Esophagus muscularis mucosa (tissue), 4 donors: ENCODE measurements at regions not wholly inside any gene's neighbourhood (a gene's known extent, or its start where the extent isn't known, plus 50 kb on each side); places are given as distances from the start of the nearest gene placed in this dataset.

Experiments used
- DNase-seq: peaks from one replicate; pipeline ENCODE4 v3.0.0-alpha.2; 2017; ENCODE audit errors: extremely low spot score
- H3K27ac ChIP-seq, 4 donors: fragments of 200-600 bp; sonication (generic); replicated peaks in 1 of 4; 1 replicate in 3 of 4; 2 replicates in 1 of 4; pipeline ENCODE4 v1.5.1; 2016 to 2019; ENCODE audit warnings: mild to moderate bottlenecking in 1 of 4
- H3K27me3 ChIP-seq, 4 donors: fragments of 200-600 bp; sonication (generic); one replicate each; pipeline versions ENCODE4 v1.5.1 to v1.6.0; 2016 to 2019
- H3K36me3 ChIP-seq, 4 donors: fragments of 200-600 bp; sonication (generic); one replicate each; pipeline ENCODE4 v1.5.1; 2016 to 2019
- H3K4me1 ChIP-seq, 4 donors: fragments of 200-600 bp; sonication (generic); one replicate each; pipeline ENCODE4 v1.5.1; 2016 to 2019
- H3K4me3 ChIP-seq, 4 donors: fragments of 200-600 bp; sonication (generic); 1 replicate in 2 of 4; 2 replicates in 2 of 4; pipeline ENCODE4 v1.5.1; 2016 to 2019; ENCODE audit warnings: mild to moderate bottlenecking in 4 of 4, moderate library complexity in 1 of 4
- H3K9me3 ChIP-seq, 4 donors: fragments of 200-600 bp; sonication (generic); 1 replicate in 3 of 4; 2 replicates in 1 of 4; pipeline ENCODE4 v1.5.1; 2016 to 2019
- CTCF ChIP-seq, 3 experiments: fragments of 200-600 bp in 2 of 3; fragments of 450-650 bp in 1 of 3; sonication (generic) in 2 of 3; IDR thresholded peaks; one replicate each; pipeline ENCODE4 v1.5.1; 2017 to 2019; ENCODE audit warnings: antibody characterized with exemption in 3 of 3, mild to moderate bottlenecking in 2 of 3, moderate library complexity in 1 of 3
- EP300 ChIP-seq: sonication (generic); formaldehyde crosslinking; IDR thresholded peaks from one replicate; pipeline ENCODE4 v1.6.1; 2017; ENCODE audit warnings: antibody characterized with exemption
- POLR2A ChIP-seq: fragments of 450-650 bp; IDR thresholded peaks from one replicate; pipeline ENCODE4 v1.6.1; 2017; ENCODE audit warnings: antibody characterized with exemption, moderate library complexity, mild to moderate bottlenecking, low read depth
- POLR2AphosphoS5 ChIP-seq, 2 donors: sonication (generic); formaldehyde crosslinking; IDR thresholded peaks; one replicate each; pipeline ENCODE4 v1.6.1; 2017; ENCODE audit warnings: antibody characterized with exemption in 2 of 2
- WGBS: methylation state at CpG from one replicate; pipeline ENCODE4 v1.1.5; 2018; 5-methylcytosine and 5-hydroxymethylcytosine counted together
- intact Hi-C: fragments of 100-400 bp; cut with DNase I; formaldehyde crosslinking; loops from one replicate; pipeline ENCODE4 v1.15.1; 2023

- TF ChIP-seq EP300 (no peak), CTCF (IDR thresholded peaks at IDR 0.05) (no peak), POLR2AphosphoS5 (IDR thresholded peaks at IDR 0.05) (no peak), POLR2A (no peak)
- Histone ChIP-seq H3K36me3 (no peaks in the 10 kb centered on the region), H3K4me3 (no peak overlapping the region), H3K9me3 (no peaks in the 10 kb centered on the region), H3K27ac (no peak overlapping the region), H3K4me1 (no peaks in the 10 kb centered on the region), H3K27me3 (no peaks in the 10 kb centered on the region)
- DNase-seq: no peak
- WGBS: 61% methylated on average over 1 of the region's 1 CpG
- intact Hi-C loops: no loop called here
Measured at GRCh38 chr4:162274354-162274753, 110.6 kb upstream of the FSTL5 start.

GRCh38 chr4:162272215-162272614 lies 108.4 kb upstream of the FSTL5 start:
- intact Hi-C loops: no loop called here

GRCh38 chr4:162268911-162269310 lies 105.1 kb upstream of the FSTL5 start:
- no peaks in the 10 kb centered on the region for H3K27me3 ChIP-seq
- no peak for DNase-seq
- no peak overlapping the region for H3K27ac ChIP-seq
- H3K36me3 ChIP-seq: no peaks in the 10 kb centered on the region
- peaks cover 0 to 21% (median 16%) of the 10 kb centered on the region in 4 donors for H3K9me3 ChIP-seq
- H3K4me1 ChIP-seq: no peaks in the 10 kb centered on the region
- TF ChIP-seq POLR2A (no peak), CTCF (IDR thresholded peaks at IDR 0.05) (no peak), EP300 (no peak), POLR2AphosphoS5 (IDR thresholded peaks at IDR 0.05) (no peak)
- intact Hi-C loops: no loop called here
- H3K4me3 ChIP-seq: no peak overlapping the region
- 78% methylated on average over 4 of the region's 4 CpGs for WGBS

More at GRCh38 chr4:162272215-162272614, 108.4 kb upstream of the FSTL5 start:
- TF ChIP-seq EP300: no peak
- TF ChIP-seq POLR2AphosphoS5 (IDR thresholded peaks at IDR 0.05): no peak
- no peak for TF ChIP-seq CTCF (IDR thresholded peaks at IDR 0.05)
- TF ChIP-seq POLR2A: no peak
- H3K36me3 ChIP-seq: no peaks in the 10 kb centered on the region
- no peaks in the 10 kb centered on the region for H3K9me3 ChIP-seq
- no peaks in the 10 kb centered on the region for H3K27me3 ChIP-seq
- H3K4me3 ChIP-seq: no peak overlapping the region
- 63% methylated on average over 2 of the region's 2 CpGs for WGBS
- no peaks in the 10 kb centered on the region for H3K4me1 ChIP-seq
- no peak overlapping the region for H3K27ac ChIP-seq
- no peak for DNase-seq

GRCh38 chr4:162265802-162266201 lies 102.0 kb upstream of the FSTL5 start:
- Histone ChIP-seq H3K27me3 (no peaks in the 10 kb centered on the region), H3K4me1 (no peaks in the 10 kb centered on the region), H3K36me3 (no peaks in the 10 kb centered on the region), H3K27ac (no peak overlapping the region), H3K9me3 (peaks cover 0 to 31% (median 20%) of the 10 kb centered on the region in 4 donors), H3K4me3 (no peak overlapping the region)
- TF ChIP-seq EP300: no peak
- TF ChIP-seq CTCF (IDR thresholded peaks at IDR 0.05): no peak
- no peak for TF ChIP-seq POLR2A
- no peak for TF ChIP-seq POLR2AphosphoS5 (IDR thresholded peaks at IDR 0.05)
- intact Hi-C loops: no loop called here
- 67% methylated on average over 1 of the region's 1 CpG for WGBS
- no peak for DNase-seq

GRCh38 chr4:162245051-162245450 lies 81.3 kb upstream of the FSTL5 start:
- intact Hi-C loops: no loop called here
- no peaks in the 10 kb centered on the region for H3K36me3 ChIP-seq
- H3K4me3 ChIP-seq: no peak overlapping the region
- no peaks in the 10 kb centered on the region for H3K27me3 ChIP-seq
- DNase-seq: no peak
- TF ChIP-seq CTCF (IDR thresholded peaks at IDR 0.05) (no peak), POLR2AphosphoS5 (IDR thresholded peaks at IDR 0.05) (no peak), POLR2A (no peak), EP300 (no peak)
- WGBS: 72% methylated on average over 4 of the region's 4 CpGs
- no peak overlapping the region for H3K27ac ChIP-seq
- no peaks in the 10 kb centered on the region for H3K9me3 ChIP-seq
- H3K4me1 ChIP-seq: no peaks in the 10 kb centered on the region
